H1 (cell line): ENCODE measurements at regions not wholly inside any gene's neighbourhood (a gene's known extent, or its start where the extent isn't known, plus 50 kb on each side); places are given as distances from the start of the nearest gene placed in this dataset.

ENCODE experiments used
- CTCF ChIA-PET: fragments of 300-600 bp; sonication (Branson Sonifier 250); formaldehyde crosslinking; loops from one replicate; lab custom pipeline; 2021; ENCODE audit not compliant: partially characterized antibody; lab: Charles Lee
- POLR2A ChIA-PET: fragments of 300-600 bp; sonication (Branson Sonifier 250); formaldehyde crosslinking; loops from one replicate; lab custom pipeline; 2021; ENCODE audit warnings: inconsistent platforms; ENCODE audit not compliant: partially characterized antibody; lab: Charles Lee
- DNase-seq, 2 experiments: peaks; one replicate each; pipeline versions ENCODE4 v3.0.0 to v3.0.0-alpha.2; 2010 to 2022; ENCODE audit warnings: low spot score in 2 of 2, low read depth in 1 of 2, mixed read lengths in 1 of 2
- FAIRE-seq: peaks from 2 replicates; lab custom pipeline; 2011; peaks lifted over from hg19 to GRCh38; lab: Jason Lieb, UNC
- H2AFZ ChIP-seq: 2 replicates; pipeline ENCODE4 v1.8.1; 2012; ENCODE audit warnings: low read length, inconsistent platforms
- H2AK5ac ChIP-seq: 2 replicates; pipeline ENCODE4 v1.6.1; 2013; ENCODE audit warnings: low read depth, low read length
- H2BK120ac ChIP-seq: replicated peaks from 2 replicates; pipeline ENCODE3; 2013; ENCODE audit warnings: low read depth, low read length, inconsistent platforms
- H2BK12ac ChIP-seq: 2 replicates; pipeline ENCODE4 v1.6.1; 2013; ENCODE audit warnings: low read depth, low read length
- H2BK15ac ChIP-seq: 2 replicates; pipeline ENCODE4 v1.6.1; 2013; ENCODE audit warnings: low read length
- H2BK20ac ChIP-seq: 2 replicates; pipeline ENCODE4 v1.6.1; 2013; ENCODE audit warnings: low read length
- H2BK5ac ChIP-seq: 2 replicates; pipeline ENCODE4 v1.6.1; 2013; ENCODE audit warnings: low read depth, low read length
- H3K14ac ChIP-seq: 2 replicates; pipeline ENCODE4 v1.6.1; 2013; ENCODE audit warnings: inconsistent platforms; ENCODE audit not compliant: insufficient read length
- H3K18ac ChIP-seq: 2 replicates; pipeline ENCODE4 v1.6.1; 2013; ENCODE audit warnings: low read length; ENCODE audit errors: extremely low read depth
- H3K23ac ChIP-seq: 2 replicates; pipeline ENCODE4 v1.6.1; 2013; ENCODE audit warnings: inconsistent platforms; ENCODE audit not compliant: insufficient read length
- H3K23me2 ChIP-seq: 2 replicates; pipeline ENCODE4 v1.6.1; 2013; ENCODE audit warnings: low read depth, low read length
- H3K27ac ChIP-seq: 2 replicates; pipeline ENCODE4 v1.6.1; 2011; ENCODE audit warnings: low read depth, low read length, inconsistent platforms
- H3K27me3 ChIP-seq, 4 experiments: replicated peaks in 1 of 4; 1 replicate in 1 of 4; 2 replicates in 3 of 4; pipeline versions ENCODE4 v1.6.1 to v1.8.1; 2011 to 2013; ENCODE audit warnings: low read length in 3 of 4, mild to moderate bottlenecking in 3 of 4, inconsistent platforms in 2 of 4, mixed read lengths in 2 of 4, moderate library complexity in 1 of 4; ENCODE audit not compliant: control insufficient read depth in 3 of 4, insufficient read depth in 3 of 4; ENCODE audit errors: extremely low read depth in 1 of 4
- H3K36me3 ChIP-seq, 4 experiments: 2 replicates each; pipeline versions ENCODE4 v1.6.1 to v1.8.1; 2011 to 2013; ENCODE audit warnings: mild to moderate bottlenecking in 4 of 4, low read length in 3 of 4, moderate library complexity in 2 of 4, control low read depth in 1 of 4, inconsistent platforms in 1 of 4; ENCODE audit not compliant: insufficient read depth in 4 of 4, control insufficient read depth in 2 of 4
- H3K4ac ChIP-seq: replicated peaks from 2 replicates; pipeline ENCODE3; 2013; ENCODE audit warnings: low read length, low read depth, mixed read lengths, inconsistent platforms; ENCODE audit not compliant: insufficient read length
- H3K4me1 ChIP-seq, 4 experiments: replicated peaks in 1 of 4; 1 replicate in 1 of 4; 2 replicates in 3 of 4; pipeline versions ENCODE4 v1.6.1 to v1.8.1; 2011 to 2013; ENCODE audit warnings: low read length in 3 of 4, inconsistent platforms in 2 of 4, mixed read lengths in 1 of 4; ENCODE audit not compliant: insufficient read depth in 4 of 4, control insufficient read depth in 3 of 4
- H3K4me2 ChIP-seq, 2 experiments: 2 replicates each; pipeline versions ENCODE4 v1.6.1 to v1.8.1; 2011 to 2013; ENCODE audit warnings: low read depth in 2 of 2, low read length in 2 of 2, control low read depth in 1 of 2, inconsistent platforms in 1 of 2, mild to moderate bottlenecking in 1 of 2; ENCODE audit not compliant: insufficient read depth in 1 of 2
- H3K4me3 ChIP-seq, 4 experiments: fragments of 200-600, 300-600 bp in 1 of 4; sonication (generic), shearing (Covaris generic), sonication (Bioruptor Twin) in 1 of 4; 2 replicates each; pipeline versions ENCODE4 v1.5.1 to v1.8.1; 2011 to 2016; ENCODE audit warnings: low read length in 4 of 4, low read depth in 3 of 4, control low read depth in 2 of 4, inconsistent platforms in 2 of 4, mild to moderate bottlenecking in 2 of 4, mixed read lengths in 1 of 4, moderate library complexity in 1 of 4; ENCODE audit not compliant: insufficient read depth in 2 of 4; ENCODE audit errors: extremely low read depth in 1 of 4
- H3K56ac ChIP-seq: replicated peaks from 2 replicates; pipeline ENCODE3; 2013; ENCODE audit warnings: low read depth, mild to moderate bottlenecking, mixed read lengths, low read length, inconsistent platforms; ENCODE audit not compliant: insufficient read length
- H3K79me1 ChIP-seq: 2 replicates; pipeline ENCODE4 v1.6.1; 2013; ENCODE audit warnings: low read depth, low read length, control low read depth
- H3K79me2 ChIP-seq, 2 experiments: 2 replicates each; pipeline versions ENCODE4 v1.6.1 to v1.8.1; 2012 to 2013; ENCODE audit warnings: low read length in 2 of 2, mild to moderate bottlenecking in 2 of 2, inconsistent platforms in 1 of 2; ENCODE audit not compliant: insufficient read depth in 2 of 2, control insufficient read depth in 1 of 2
- H3K9ac ChIP-seq, 4 experiments: replicated peaks in 1 of 4; 1 replicate in 1 of 4; 2 replicates in 3 of 4; pipeline versions ENCODE4 v1.6.1 to v1.8.1; 2011 to 2013; ENCODE audit warnings: low read depth in 3 of 4, low read length in 3 of 4, control low read depth in 2 of 4, mild to moderate bottlenecking in 2 of 4, moderate library complexity in 2 of 4, inconsistent platforms in 1 of 4; ENCODE audit errors: extremely low read depth in 1 of 4
- H3K9me3 ChIP-seq, 2 experiments: 2 replicates each; pipeline versions ENCODE4 v1.6.1 to v1.8.1; 2012 to 2013; ENCODE audit warnings: mild to moderate bottlenecking in 2 of 2, moderate library complexity in 2 of 2, control low read depth in 1 of 2, inconsistent platforms in 1 of 2, low read depth in 1 of 2, low read length in 1 of 2, mixed read lengths in 1 of 2; ENCODE audit not compliant: insufficient read depth in 2 of 2
- H4K20me1 ChIP-seq, 2 experiments: replicated peaks in 1 of 2; 2 replicates each; pipeline versions ENCODE3 to v1.8.1; 2011 to 2013; ENCODE audit warnings: inconsistent platforms in 2 of 2, low read length in 2 of 2, mild to moderate bottlenecking in 1 of 2; ENCODE audit not compliant: insufficient read depth in 2 of 2, control insufficient read depth in 1 of 2
- H4K5ac ChIP-seq: 2 replicates; pipeline ENCODE4 v1.6.1; 2013; ENCODE audit warnings: low read length, low read depth, mixed read lengths, inconsistent platforms; ENCODE audit not compliant: insufficient read length
- H4K8ac ChIP-seq: 2 replicates; pipeline ENCODE4 v1.8.0; 2013; ENCODE audit warnings: mild to moderate bottlenecking, moderate library complexity, low read length, inconsistent platforms; ENCODE audit not compliant: insufficient read depth; ENCODE audit errors: extremely low read depth
- H4K91ac ChIP-seq: replicated peaks from 2 replicates; pipeline ENCODE3; 2013; ENCODE audit warnings: low read length, mixed read lengths, inconsistent platforms; ENCODE audit not compliant: insufficient read length
- CREB1 ChIP-seq: IDR thresholded peaks from 2 replicates; pipeline ENCODE4 v1.6.1; 2012; ENCODE audit warnings: inconsistent platforms
- EGR1 ChIP-seq: IDR thresholded peaks from 2 replicates; pipeline ENCODE4 v1.6.1; 2011; ENCODE audit warnings: low read depth, low read length, borderline replicate concordance
- EZH2 ChIP-seq: fragments of 200-600 bp; sonication (generic); IDR thresholded peaks from 2 replicates; pipeline ENCODE4 v1.7.1; 2012; ENCODE audit warnings: low read depth, mild to moderate bottlenecking, moderate library complexity, low read length, inconsistent platforms; ENCODE audit not compliant: severe bottlenecking
- FOSL1 ChIP-seq: IDR thresholded peaks from 2 replicates; pipeline ENCODE4 v1.6.1; 2011; ENCODE audit warnings: mild to moderate bottlenecking, low read depth, low read length, moderate library complexity; ENCODE audit not compliant: insufficient read depth
- GTF2F1 ChIP-seq: IDR thresholded peaks from 2 replicates; pipeline ENCODE4 v1.6.1; 2012; ENCODE audit warnings: low read depth, low read length, improper control_type of control experiment, borderline replicate concordance
- JUND ChIP-seq: IDR thresholded peaks from 2 replicates; pipeline ENCODE4 v1.6.1; 2011; ENCODE audit warnings: mild to moderate bottlenecking, improper control_type of control experiment, low read length
- NRF1 ChIP-seq: IDR thresholded peaks from 2 replicates; pipeline ENCODE4 v1.6.1; 2011; ENCODE audit warnings: mild to moderate bottlenecking, low read depth, low read length, improper control_type of control experiment
- RNF2 ChIP-seq: fragments of 200-900, 300-1000 bp; sonication (generic); IDR thresholded peaks from 2 replicates; pipeline ENCODE4 v1.7.1; 2016; ENCODE audit warnings: borderline replicate concordance, low read depth, mild to moderate bottlenecking, antibody characterized with exemption, low read length; ENCODE audit not compliant: poor library complexity, severe bottlenecking; ENCODE audit errors: missing control alignments
- SP1 ChIP-seq: IDR thresholded peaks from 2 replicates; pipeline ENCODE4 v1.6.1; 2011; ENCODE audit warnings: low read depth, low read length
- TAF1 ChIP-seq: IDR thresholded peaks from 2 replicates; pipeline ENCODE4 v1.6.1; 2011; ENCODE audit warnings: mild to moderate bottlenecking, low read depth, low read length
- TEAD4 ChIP-seq: IDR thresholded peaks from 2 replicates; pipeline ENCODE4 v1.6.1; 2012; ENCODE audit warnings: low read depth, low read length, inconsistent platforms, mixed read lengths
- WGBS, 2 experiments: shearing (Covaris generic) in 1 of 2; methylation state at CpG; one replicate each; pipeline versions ENCODE4 v1.1.6 to v1.1.7; 2013 to 2015; ENCODE audit warnings: low lambda C conversion rate in 2 of 2, mixed read lengths in 2 of 2, inconsistent platforms in 1 of 2, low coverage in 1 of 2, missing lambda C conversion rate in 1 of 2; ENCODE audit not compliant: insufficient replicate concordance in 2 of 2, insufficient coverage in 1 of 2, insufficient read length in 1 of 2; ENCODE audit errors: extremely low coverage in 1 of 2, missing lambda C conversion rate in 1 of 2; 5-methylcytosine and 5-hydroxymethylcytosine counted together
- TF ChIP-seq, protein P1 (sequence below): IDR thresholded peaks from 2 replicates; pipeline ENCODE4 v1.6.1; 2011; ENCODE audit warnings: low read depth, mild to moderate bottlenecking, low read length; ENCODE audit not compliant: insufficient read depth
- TF ChIP-seq, protein P2 (sequence below): IDR thresholded peaks from 2 replicates; pipeline ENCODE4 v1.6.1; 2012; ENCODE audit warnings: inconsistent platforms

DNA sequence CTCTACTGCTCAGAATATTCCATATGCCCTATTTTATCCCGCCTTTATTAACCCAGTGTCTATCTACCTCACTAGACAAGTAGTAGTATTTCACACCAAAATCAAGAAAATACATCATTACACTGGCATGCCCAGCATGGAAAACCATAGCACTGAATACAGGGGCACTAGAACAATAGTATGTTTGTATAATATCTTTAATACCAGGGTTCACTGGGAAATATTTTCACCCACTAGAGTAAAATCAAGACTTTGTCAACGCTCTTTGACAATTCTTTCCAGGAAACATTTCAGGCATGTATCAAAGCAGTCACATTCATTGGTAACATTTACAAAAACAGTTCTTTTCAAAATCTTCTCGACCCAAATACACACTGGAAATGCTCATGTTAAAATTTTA lies 119.3 kb upstream of the BEND6 start:
- Histone ChIP-seq H3K4me3 (no peak overlapping the region), H3K4ac (no peak overlapping the region), H2BK5ac (no peak overlapping the region), H3K23me2 (no peaks in the 10 kb centered on the region; the same call in 1 of the 2 replicates), H3K79me2 (peaks cover 21 to 98% of the 10 kb centered on the region in 2 experiments), H3K23ac (no peak overlapping the region), H3K79me1 (0 out of 2 replicates have a peak, but pooled peaks cover 2% of the 10 kb centered on the region), H4K20me1 (peaks cover 0 to 4% of the 10 kb centered on the region in 2 experiments), H3K18ac (no peak overlapping the region), H3K9me3 (no peaks in the 10 kb centered on the region), H4K91ac (no peak overlapping the region), H3K4me1 (peaks cover 0 to 12% (median 7%) of the 10 kb centered on the region in 4 experiments; a peak in 3 of 7 replicates), H3K56ac (no peak overlapping the region), H2AK5ac (no peak overlapping the region), H3K27ac (no peak overlapping the region), H2BK20ac (no peak overlapping the region), H2AFZ (no peak overlapping the region), H3K4me2 (no peak overlapping the region), H2BK120ac (no peak overlapping the region), H4K5ac (no peak overlapping the region), H3K27me3 (no peaks in the 10 kb centered on the region), H3K14ac (no peak overlapping the region), H2BK12ac (no peak overlapping the region), H3K36me3 (no peaks in the 10 kb centered on the region), H4K8ac (no peak overlapping the region), H3K9ac (no peak overlapping the region), H2BK15ac (no peak overlapping the region)
- DNase-seq (no peak), FAIRE-seq (no peak)
- 98% methylated on average over 3 of the region's 3 CpGs; no CpG with 5 or more reads in 1 of the 2 experiments for WGBS, 2 experiments
- TF ChIP-seq GTF2F1 (no peak), FOSL1 (no peak), NRF1 (no peak), EZH2 (no peak), TAF1 (no peak), RNF2 (no peak), TEAD4 (no peak), SP1 (no peak), EGR1 (no peak), JUND (no peak), CREB1 (no peak)
- TF ChIP-seq, protein P1, sequence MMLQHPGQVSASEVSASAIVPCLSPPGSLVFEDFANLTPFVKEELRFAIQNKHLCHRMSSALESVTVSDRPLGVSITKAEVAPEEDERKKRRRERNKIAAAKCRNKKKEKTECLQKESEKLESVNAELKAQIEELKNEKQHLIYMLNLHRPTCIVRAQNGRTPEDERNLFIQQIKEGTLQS = no peak
- TF ChIP-seq, protein P2, sequence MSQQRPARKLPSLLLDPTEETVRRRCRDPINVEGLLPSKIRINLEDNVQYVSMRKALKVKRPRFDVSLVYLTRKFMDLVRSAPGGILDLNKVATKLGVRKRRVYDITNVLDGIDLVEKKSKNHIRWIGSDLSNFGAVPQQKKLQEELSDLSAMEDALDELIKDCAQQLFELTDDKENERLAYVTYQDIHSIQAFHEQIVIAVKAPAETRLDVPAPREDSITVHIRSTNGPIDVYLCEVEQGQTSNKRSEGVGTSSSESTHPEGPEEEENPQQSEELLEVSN = no peak
- ChIA-PET CTCF (interaction anchor here (1.1 kb wide), 1 partner anchor 72 kb away, joined by 3 read pairs; no protein-coding TSS in a partner anchor), POLR2A (interaction anchor here (1.1 kb wide), 1 partner anchor 40 kb away, joined by 5 read pairs; no protein-coding TSS in a partner anchor)
